Liver (tissue), 8 donors: ENCODE measurements at regions not wholly inside any gene's neighbourhood (a gene's known extent, or its start where the extent isn't known, plus 50 kb on each side); places are given as distances from the start of the nearest gene placed in this dataset.

ENCODE experiments used
- DNase-seq: peaks from one replicate; pipeline ENCODE4 v3.0.0-alpha.2; 2017; ENCODE audit warnings: low spot score
- H3K27ac ChIP-seq, 2 donors: one replicate each; pipeline ENCODE4 v1.7.0; 2013; ENCODE audit warnings: inconsistent platforms in 2 of 2, low read length in 2 of 2, control low read depth in 1 of 2, low read depth in 1 of 2, mild to moderate bottlenecking in 1 of 2
- H3K27me3 ChIP-seq, 4 donors: one replicate each; pipeline versions ENCODE4 v1.6.1 to v1.7.0; 2013; ENCODE audit warnings: low read length in 3 of 4, inconsistent platforms in 1 of 4, mild to moderate bottlenecking in 1 of 4, moderate library complexity in 1 of 4; ENCODE audit not compliant: control insufficient read depth in 4 of 4, insufficient read depth in 4 of 4
- H3K36me3 ChIP-seq, 4 donors: one replicate each; pipeline versions ENCODE4 v1.6.1 to v1.7.0; 2013; ENCODE audit warnings: low read length in 3 of 4, mild to moderate bottlenecking in 3 of 4, low read depth in 1 of 4, moderate library complexity in 1 of 4; ENCODE audit not compliant: control insufficient read depth in 4 of 4, insufficient read depth in 3 of 4
- H3K4me1 ChIP-seq, 4 donors: one replicate each; pipeline versions ENCODE4 v1.6.1 to v1.7.0; 2013; ENCODE audit warnings: low read length in 3 of 4, mild to moderate bottlenecking in 3 of 4, moderate library complexity in 1 of 4; ENCODE audit not compliant: control insufficient read depth in 4 of 4, insufficient read depth in 4 of 4
- H3K4me3 ChIP-seq, 3 donors: one replicate each; pipeline versions ENCODE4 v1.6.1 to v1.7.0; 2013; ENCODE audit warnings: low read length in 3 of 3, control low read depth in 1 of 3, low read depth in 1 of 3, mild to moderate bottlenecking in 1 of 3
- H3K9ac ChIP-seq, 2 donors: one replicate each; pipeline ENCODE4 v1.7.0; 2013; ENCODE audit warnings: low read length in 2 of 2, mild to moderate bottlenecking in 2 of 2, moderate library complexity in 2 of 2, control low read depth in 1 of 2, low read depth in 1 of 2
- H3K9me3 ChIP-seq, 4 donors: one replicate each; pipeline versions ENCODE4 v1.6.1 to v1.7.0; 2013; ENCODE audit warnings: low read length in 3 of 4; ENCODE audit not compliant: control insufficient read depth in 4 of 4
- ATF3 ChIP-seq: IDR thresholded peaks from 2 replicates; pipeline ENCODE4 v1.6.1; 2016; ENCODE audit warnings: antibody characterized with exemption
- CTCF ChIP-seq: fragments of 150-350 bp; IDR thresholded peaks from 2 replicates; pipeline ENCODE4 v1.5.1; 2017; ENCODE audit warnings: improper control_type of control experiment, low read depth, low read length; ENCODE audit not compliant: missing input control
- EGR1 ChIP-seq, 2 donors: IDR thresholded peaks; 2 replicates each; pipeline ENCODE4 v1.6.1; 2016 to 2018; ENCODE audit warnings: antibody characterized with exemption in 2 of 2, low read depth in 2 of 2
- FOXA1 ChIP-seq: IDR thresholded peaks from 2 replicates; pipeline ENCODE4 v1.6.1; 2016; ENCODE audit warnings: antibody characterized with exemption
- FOXA2 ChIP-seq: IDR thresholded peaks from 2 replicates; pipeline ENCODE4 v1.6.1; 2016; ENCODE audit warnings: antibody characterized with exemption
- GABPA ChIP-seq, 2 donors: IDR thresholded peaks in 1 of 2; conservative IDR thresholded peaks in 1 of 2; 2 replicates each; pipeline ENCODE4 v1.6.1; 2016; ENCODE audit warnings: antibody characterized with exemption in 2 of 2, mild to moderate bottlenecking in 1 of 2, moderate library complexity in 1 of 2
- HNF4A ChIP-seq, 2 donors: conservative IDR thresholded peaks; 2 replicates each; pipeline ENCODE4 v1.6.1; 2016; ENCODE audit warnings: antibody characterized with exemption in 2 of 2, mild to moderate bottlenecking in 2 of 2
- HNF4G ChIP-seq: IDR thresholded peaks from 2 replicates; pipeline ENCODE4 v1.6.1; 2016; ENCODE audit warnings: antibody characterized with exemption
- JUND ChIP-seq, 2 donors: IDR thresholded peaks; 2 replicates each; pipeline ENCODE4 v1.6.1; 2016; ENCODE audit warnings: antibody characterized with exemption in 2 of 2
- MAX ChIP-seq: IDR thresholded peaks from 2 replicates; pipeline ENCODE4 v1.6.1; 2016; ENCODE audit warnings: antibody characterized with exemption
- NR2F2 ChIP-seq: IDR thresholded peaks from 2 replicates; pipeline ENCODE4 v1.6.1; 2016; ENCODE audit warnings: antibody characterized with exemption
- RAD21 ChIP-seq, 2 donors: IDR thresholded peaks; 2 replicates each; pipeline ENCODE4 v1.6.1; 2016; ENCODE audit warnings: antibody characterized with exemption in 2 of 2, mild to moderate bottlenecking in 2 of 2
- REST ChIP-seq: IDR thresholded peaks from 2 replicates; pipeline ENCODE4 v1.6.1; 2016; ENCODE audit warnings: antibody characterized with exemption, mild to moderate bottlenecking
- RXRA ChIP-seq, 2 donors: IDR thresholded peaks; 2 replicates each; pipeline ENCODE4 v1.6.1; 2017 to 2018; ENCODE audit warnings: antibody characterized with exemption in 2 of 2, mild to moderate bottlenecking in 1 of 2
- SP1 ChIP-seq: IDR thresholded peaks from 2 replicates; pipeline ENCODE4 v1.6.1; 2018; ENCODE audit warnings: antibody characterized with exemption, mild to moderate bottlenecking
- TAF1 ChIP-seq: conservative IDR thresholded peaks from 2 replicates; pipeline ENCODE4 v1.6.1; 2016; ENCODE audit warnings: antibody characterized with exemption, mild to moderate bottlenecking
- YY1 ChIP-seq: IDR thresholded peaks from 2 replicates; pipeline ENCODE4 v1.6.1; 2016; ENCODE audit warnings: antibody characterized with exemption, mild to moderate bottlenecking
- ZBTB33 ChIP-seq: IDR thresholded peaks from 2 replicates; pipeline ENCODE4 v1.6.1; 2016; ENCODE audit warnings: antibody characterized with exemption
- WGBS: extraction: QIAGEN DNeasy Blood & Tissue Kit; methylation state at CpG from one replicate; pipeline ENCODE4 v1.1.7; 2013; 5-methylcytosine and 5-hydroxymethylcytosine counted together
- donor health status: healthy.
- donor health status: healthy.
- donor health status: healthy.
- donor health status: healthy.
- donor health status: healthy.

- TF ChIP-seq SP1 (no peak), ZBTB33 (no peak), FOXA2 (no peak), HNF4G (no peak), YY1 (no peak), HNF4A (conservative IDR thresholded peaks at IDR 0.05) (no peak)
Observed at GRCh38 chr12:128056136-128056801, 210.7 kb upstream of the TMEM132C start (continued).

- no peak overlapping the region for H3K9ac ChIP-seq
- no peaks in the 10 kb centered on the region for H3K27me3 ChIP-seq
- H3K36me3 ChIP-seq = no peaks in the 10 kb centered on the region
- H3K27ac ChIP-seq = no peak overlapping the region
- H3K4me1 ChIP-seq = no peaks in the 10 kb centered on the region
- no peak for DNase-seq
- H3K4me3 ChIP-seq = no peak overlapping the region
- TF ChIP-seq JUND (IDR thresholded peaks at IDR 0.05) (no peak), NR2F2 (no peak), SP1 (no peak), FOXA1 (no peak), CTCF (no peak), ZBTB33 (no peak), RXRA (IDR thresholded peaks at IDR 0.05) (no peak), YY1 (no peak), GABPA (IDR thresholded peaks at IDR 0.05 in 1 of 2, conservative IDR thresholded peaks at IDR 0.05 in 1 of 2) (no peak), HNF4G (no peak), FOXA2 (no peak), HNF4A (conservative IDR thresholded peaks at IDR 0.05) (no peak), RAD21 (IDR thresholded peaks at IDR 0.05) (no peak), MAX (no peak), EGR1 (IDR thresholded peaks at IDR 0.05; ENCODE audit: low read depth in 2 of 2) (no peak), TAF1 (no peak), ATF3 (no peak), REST (no peak)
- 86% methylated on average over 9 of the region's 9 CpGs for WGBS
- H3K9me3 ChIP-seq = no peaks in the 10 kb centered on the region
Observed at GRCh38 chr12:128057586-128057985, 209.4 kb upstream of the TMEM132C start.
